ENCODE measurements at regions not wholly inside any gene's neighbourhood (a gene's known extent, or its start where the extent isn't known, plus 50 kb on each side); places are given as distances from the start of the nearest gene placed in this dataset.
"Not testable (repeated sequence)": the region's sequence is repeated elsewhere in the genome, so short reads cannot be mapped to it uniquely, and the experiment has no call there.

DNA sequence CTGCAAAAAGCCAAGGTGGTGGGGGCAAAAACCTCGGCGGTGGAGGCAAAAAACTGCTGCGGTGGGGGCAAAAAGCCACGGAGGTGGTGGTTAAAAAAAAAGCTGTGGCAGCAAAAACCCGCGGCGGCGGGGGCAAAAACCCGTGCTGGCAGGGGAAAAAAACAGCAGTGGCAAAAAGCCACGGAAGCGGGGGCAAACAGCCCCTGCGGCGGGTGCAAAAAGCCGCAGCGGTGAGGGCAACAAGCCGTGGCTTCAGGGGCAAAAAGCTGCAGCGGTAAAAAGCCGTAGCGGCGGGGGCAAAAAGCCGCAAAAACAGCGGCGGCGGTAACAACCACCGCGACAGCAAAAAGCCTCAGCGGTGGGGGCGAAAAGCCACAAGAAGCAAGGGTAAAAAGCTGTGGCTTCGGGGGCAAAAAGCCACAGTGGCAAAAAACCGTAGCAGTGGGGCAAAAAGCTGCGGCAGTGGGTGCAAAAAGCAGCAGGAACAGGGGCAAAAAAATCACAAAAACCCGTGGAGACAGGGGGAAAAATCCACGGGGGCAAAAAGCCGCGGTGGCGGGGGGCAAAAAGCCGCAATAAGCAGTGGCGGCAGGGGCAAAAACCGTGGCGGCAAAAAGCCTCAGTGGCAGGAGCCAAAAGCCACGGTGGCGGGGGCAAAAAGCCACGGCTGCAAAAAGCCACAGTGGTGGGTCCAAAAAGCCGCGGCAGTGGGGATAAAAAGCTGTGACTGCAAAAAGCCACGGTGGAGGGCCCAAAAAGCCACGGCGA is 193.7 kb downstream of the SHCBP1 start:
- H3K4me3 ChIP-seq (ENCODE audit: low read depth, low read length) = no peak overlapping the region
- no peak for DNase-seq (ENCODE audit: low read depth)
- TF ChIP-seq, protein P1, sequence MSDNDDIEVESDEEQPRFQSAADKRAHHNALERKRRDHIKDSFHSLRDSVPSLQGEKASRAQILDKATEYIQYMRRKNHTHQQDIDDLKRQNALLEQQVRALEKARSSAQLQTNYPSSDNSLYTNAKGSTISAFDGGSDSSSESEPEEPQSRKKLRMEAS (IDR thresholded peaks at IDR 0.05; ENCODE audit: low read depth, low read length) = no peak
- TF ChIP-seq CTCF (IDR thresholded peaks at IDR 0.05; ENCODE audit: low read depth, low read length) (no peak), MYC (IDR thresholded peaks at IDR 0.05; ENCODE audit: low read depth, low read length) (no peak), POLR2A (IDR thresholded peaks at IDR 0.05; ENCODE audit: extremely low read depth, insufficient read length) (no peak)

- no peak for DNase-seq (ENCODE audit: low read depth)
- TF ChIP-seq CTCF (IDR thresholded peaks at IDR 0.05; ENCODE audit: low read depth, low read length) (no peak), MYC (IDR thresholded peaks at IDR 0.05; ENCODE audit: low read depth, low read length) (no peak)
These were observed 194.8 kb downstream of the SHCBP1 start for GRCh38 chr16:46426336-46426735.

GRCh38 chr16:46404028-46404427 is 217.2 kb downstream of the SHCBP1 start:
- TF ChIP-seq MYC (IDR thresholded peaks at IDR 0.05; ENCODE audit: low read depth, low read length) = no peak
- TF ChIP-seq CTCF (IDR thresholded peaks at IDR 0.05; ENCODE audit: low read depth, low read length) = no peak
- TF ChIP-seq POLR2A (IDR thresholded peaks at IDR 0.05; ENCODE audit: extremely low read depth, insufficient read length) = no peak
- TF ChIP-seq, protein P1 (IDR thresholded peaks at IDR 0.05; ENCODE audit: low read depth, low read length) = no peak
- no peak for DNase-seq (ENCODE audit: low read depth)
- H3K4me3 ChIP-seq (ENCODE audit: low read depth, low read length) = no peak overlapping the region

More at GRCh38 chr16:46426336-46426735, 194.8 kb downstream of the SHCBP1 start:
- H3K4me3 ChIP-seq (ENCODE audit: low read depth, low read length) = no peak overlapping the region

DNA sequence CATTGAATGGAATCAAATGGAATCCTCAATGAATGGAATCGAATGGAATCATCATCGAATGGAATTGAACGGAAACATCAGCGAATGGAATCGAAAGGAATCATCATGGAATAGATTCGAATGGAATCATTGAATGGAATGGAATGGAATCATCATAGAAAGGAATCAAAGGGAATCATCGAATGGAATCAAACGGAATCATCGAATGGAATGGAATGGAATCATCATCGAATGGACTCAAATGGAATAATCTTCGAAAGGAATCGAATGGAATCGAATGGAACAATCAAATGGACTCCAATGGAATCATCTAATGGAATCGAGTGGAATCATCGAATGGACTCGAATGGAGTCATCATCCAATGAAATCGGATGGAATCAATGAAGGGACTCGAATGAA is 222.6 kb downstream of the SHCBP1 start:
- H3K4me3 ChIP-seq (ENCODE audit: low read depth, low read length); DNase-seq (ENCODE audit: low read depth): not testable (repeated sequence)

DNA sequence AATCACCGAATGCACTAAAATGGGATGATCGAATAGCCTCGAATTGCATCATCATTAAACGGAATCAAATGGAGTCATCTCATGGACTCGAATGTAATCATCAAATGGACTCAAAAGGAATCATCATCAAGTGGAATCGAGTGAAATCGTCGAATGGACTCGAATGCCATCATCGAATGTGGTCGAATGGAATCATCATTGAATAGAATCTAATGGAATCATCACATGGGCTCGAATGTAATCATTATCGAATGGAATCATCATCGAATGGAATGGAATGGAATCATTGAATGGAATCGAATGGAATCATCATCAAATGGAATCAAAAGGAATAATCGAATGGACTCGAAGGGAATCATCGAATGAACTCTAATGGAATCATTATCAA is 224.3 kb downstream of the SHCBP1 start:
- not testable (repeated sequence) for H3K4me3 ChIP-seq (ENCODE audit: low read depth, low read length); DNase-seq (ENCODE audit: low read depth)

GRCh38 chr16:46396131-46396882 is 224.9 kb downstream of the SHCBP1 start:
- DNase-seq (ENCODE audit: low read depth) = peak; percentile 25

GRCh38 chr16:46395391-46395921 is 225.7 kb downstream of the SHCBP1 start:
- not testable (repeated sequence) for H3K4me3 ChIP-seq (ENCODE audit: low read depth, low read length)
- peak; percentile 34 for DNase-seq (ENCODE audit: low read depth)

More at GRCh38 chr16:46396131-46396882, 224.9 kb downstream of the SHCBP1 start:
- not testable (repeated sequence) for H3K4me3 ChIP-seq (ENCODE audit: low read depth, low read length)

DNA sequence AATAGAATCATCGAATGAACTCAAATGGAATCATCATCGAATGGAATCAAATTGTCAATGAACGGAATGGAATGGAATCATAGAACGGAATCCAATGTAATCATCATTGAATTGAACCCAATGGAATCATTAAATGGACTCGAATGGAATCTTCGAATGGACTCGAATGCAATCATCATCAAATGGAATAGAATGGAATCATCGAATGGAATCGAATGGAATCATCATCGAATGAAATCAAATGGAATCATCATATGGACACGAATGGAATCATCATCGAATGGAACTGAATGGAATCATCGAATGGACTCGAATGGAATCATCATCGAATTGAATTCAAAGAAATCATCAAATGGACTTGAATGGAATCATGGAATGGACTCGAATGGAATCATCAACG is 226.2 kb downstream of the SHCBP1 start:
- DNase-seq (ENCODE audit: low read depth); H3K4me3 ChIP-seq (ENCODE audit: low read depth, low read length): not testable (repeated sequence)

- H3K4me3 ChIP-seq (ENCODE audit: low read depth, low read length); DNase-seq (ENCODE audit: low read depth): not testable (repeated sequence)
These were observed 227.0 kb downstream of the SHCBP1 start for GRCh38 chr16:46394149-46394548.

- H3K4me3 ChIP-seq (ENCODE audit: low read depth, low read length) = not testable (repeated sequence)
- peak; percentile 58 for DNase-seq (ENCODE audit: low read depth)
These were observed 228.1 kb downstream of the SHCBP1 start for GRCh38 chr16:46392930-46393722.

DNA sequence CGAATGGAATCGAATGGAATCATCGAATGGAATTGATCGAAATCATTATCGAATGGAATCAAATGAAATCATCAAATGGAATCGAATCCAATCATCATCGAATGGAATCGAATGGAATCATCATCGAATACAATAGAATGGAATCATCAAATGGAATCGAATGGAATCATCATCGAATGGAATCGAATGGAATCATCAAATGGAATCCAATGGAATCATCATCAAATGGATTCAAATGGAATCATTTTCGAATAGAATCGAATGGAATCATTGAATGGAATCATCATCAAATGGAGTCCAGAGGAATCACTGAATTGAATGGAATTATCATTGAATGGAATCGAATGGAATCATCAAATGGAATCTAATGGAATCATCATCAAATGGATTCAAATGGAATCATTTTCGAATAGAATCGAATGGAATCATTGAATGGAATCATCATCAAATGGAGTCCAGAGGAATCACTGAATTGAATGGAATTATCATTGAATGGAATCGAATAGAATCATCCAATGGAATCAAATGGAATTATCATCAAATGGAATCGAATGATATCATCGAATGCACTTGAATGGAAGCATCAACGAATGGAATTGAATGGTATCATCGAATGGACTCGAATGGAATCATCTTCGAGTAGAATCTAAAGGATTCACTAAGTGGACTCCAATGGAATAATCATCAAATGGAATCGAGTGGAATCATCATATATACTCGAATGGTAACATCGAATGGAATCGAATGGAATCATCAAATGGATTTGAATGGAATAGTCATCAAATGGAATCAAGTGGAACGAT is 230.3 kb downstream of the SHCBP1 start:
- peak; percentile 40 for DNase-seq (ENCODE audit: low read depth)
- not testable (repeated sequence) for H3K4me3 ChIP-seq (ENCODE audit: low read depth, low read length)

DNA sequence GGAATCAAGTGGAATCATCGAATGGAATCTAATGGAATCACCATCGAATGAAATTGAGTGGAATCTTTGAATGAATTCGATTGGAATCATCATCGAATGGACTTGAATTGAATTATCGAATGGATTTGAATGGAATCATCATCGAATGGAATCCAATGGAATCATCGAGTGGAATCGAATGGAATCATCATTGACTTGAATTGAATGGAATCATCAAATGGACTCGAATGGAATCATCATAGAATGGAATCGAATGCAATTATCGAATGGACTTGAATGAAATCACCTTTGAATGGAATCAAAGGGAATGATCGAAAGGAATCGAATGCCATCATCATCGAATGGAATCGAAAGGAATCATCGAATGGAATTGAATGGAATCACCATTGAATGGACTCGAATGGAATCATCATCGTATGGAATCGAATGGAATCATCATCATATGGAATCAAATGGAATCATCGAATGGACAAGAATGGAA is 231.6 kb downstream of the SHCBP1 start:
- DNase-seq (ENCODE audit: low read depth) = peak; percentile 90

More for the DNA sequence above, 231.6 kb downstream of the SHCBP1 start:
- H3K4me3 ChIP-seq (ENCODE audit: low read depth, low read length) = not testable (repeated sequence)
